ENCODE measurements at regions not wholly inside any gene's neighbourhood (a gene's known extent, or its start where the extent isn't known, plus 50 kb on each side); places are given as distances from the start of the nearest gene placed in this dataset.
"Not testable (repeated sequence)": the region's sequence is repeated elsewhere in the genome, so short reads cannot be mapped to it uniquely, and the experiment has no call there.

GRCh38 chr14:88098163-88098562 is 93.2 kb downstream of the GPR65 start:
- no peaks in the 10 kb centered on the region for H3K9me3 ChIP-seq (ENCODE audit: low read depth, low read length)
- H3K4me3 ChIP-seq: no peak overlapping the region
- no peak for DNase-seq (ENCODE audit: low read depth, low spot score)
- H3K9ac ChIP-seq (ENCODE audit: insufficient read length): no peak overlapping the region
- H3K27ac ChIP-seq: no peak overlapping the region
- no peak for TF ChIP-seq EZH2 (IDR thresholded peaks at IDR 0.05)
- TF ChIP-seq FOXP2 (optimal IDR thresholded peaks at IDR 0.05; ENCODE audit: control extremely low read depth, extremely low read length, insufficient read depth): no peak
- no peak for TF ChIP-seq POLR2AphosphoS5 (IDR thresholded peaks at IDR 0.05; ENCODE audit: borderline replicate concordance, low read depth, low read length)
- no peaks in the 10 kb centered on the region for H3K36me3 ChIP-seq (ENCODE audit: insufficient read depth, low read length)

GRCh38 chr14:88104710-88105109 is 99.8 kb downstream of the GPR65 start:
- no peak for TF ChIP-seq EZH2 (IDR thresholded peaks at IDR 0.05)
- no peak for TF ChIP-seq FOXP2 (optimal IDR thresholded peaks at IDR 0.05; ENCODE audit: control extremely low read depth, extremely low read length, insufficient read depth)
- TF ChIP-seq POLR2AphosphoS5 (IDR thresholded peaks at IDR 0.05; ENCODE audit: borderline replicate concordance, low read depth, low read length): no peak
- no peak for DNase-seq (ENCODE audit: low read depth, low spot score)

GRCh38 chr14:88106377-88106776 is 101.4 kb downstream of the GPR65 start:
- no peaks in the 10 kb centered on the region for H3K36me3 ChIP-seq (ENCODE audit: insufficient read depth, low read length)
- TF ChIP-seq FOXP2 (optimal IDR thresholded peaks at IDR 0.05; ENCODE audit: control extremely low read depth, extremely low read length, insufficient read depth) (no peak), EZH2 (IDR thresholded peaks at IDR 0.05) (no peak), POLR2AphosphoS5 (IDR thresholded peaks at IDR 0.05; ENCODE audit: borderline replicate concordance, low read depth, low read length) (no peak)
- no peak overlapping the region for H3K9ac ChIP-seq (ENCODE audit: insufficient read length)
- no peak overlapping the region for H3K27ac ChIP-seq
- no peaks in the 10 kb centered on the region for H3K9me3 ChIP-seq (ENCODE audit: low read depth, low read length)
- H3K4me3 ChIP-seq: no peak overlapping the region
- DNase-seq (ENCODE audit: low read depth, low spot score): no peak

More at GRCh38 chr14:88104710-88105109, 99.8 kb downstream of the GPR65 start:
- H3K9ac ChIP-seq (ENCODE audit: insufficient read length): no peak overlapping the region
- H3K4me3 ChIP-seq: no peak overlapping the region
- H3K9me3 ChIP-seq (ENCODE audit: low read depth, low read length): no peaks in the 10 kb centered on the region
- H3K27ac ChIP-seq: no peak overlapping the region
- H3K36me3 ChIP-seq (ENCODE audit: insufficient read depth, low read length): no peaks in the 10 kb centered on the region

DNA sequence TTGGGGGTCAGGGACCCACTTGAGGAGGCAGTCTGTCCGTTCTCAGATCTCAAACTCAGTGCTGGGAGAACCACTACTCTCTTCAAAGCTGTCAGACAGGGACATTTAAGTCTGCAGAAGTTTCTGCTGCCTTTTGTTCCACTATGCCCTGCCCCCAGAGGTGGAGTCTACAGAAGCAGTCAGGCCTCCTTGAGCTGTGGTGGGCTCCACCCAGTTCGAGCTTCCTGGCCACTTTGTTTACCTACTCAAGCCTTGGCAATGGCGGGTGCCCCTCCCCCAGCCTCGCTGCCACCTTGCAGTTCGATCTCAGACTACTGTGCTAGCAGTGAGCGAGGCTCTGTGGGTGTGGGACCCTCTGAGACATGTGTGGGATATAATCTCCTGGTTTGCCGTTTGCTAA is 122.7 kb downstream of the GPR65 start:
- DNase-seq (ENCODE audit: low read depth, low spot score); H3K4me3 ChIP-seq; H3K9ac ChIP-seq (ENCODE audit: insufficient read length); H3K36me3 ChIP-seq (ENCODE audit: insufficient read depth, low read length); H3K27ac ChIP-seq; H3K9me3 ChIP-seq (ENCODE audit: low read depth, low read length): not testable (repeated sequence)

DNA sequence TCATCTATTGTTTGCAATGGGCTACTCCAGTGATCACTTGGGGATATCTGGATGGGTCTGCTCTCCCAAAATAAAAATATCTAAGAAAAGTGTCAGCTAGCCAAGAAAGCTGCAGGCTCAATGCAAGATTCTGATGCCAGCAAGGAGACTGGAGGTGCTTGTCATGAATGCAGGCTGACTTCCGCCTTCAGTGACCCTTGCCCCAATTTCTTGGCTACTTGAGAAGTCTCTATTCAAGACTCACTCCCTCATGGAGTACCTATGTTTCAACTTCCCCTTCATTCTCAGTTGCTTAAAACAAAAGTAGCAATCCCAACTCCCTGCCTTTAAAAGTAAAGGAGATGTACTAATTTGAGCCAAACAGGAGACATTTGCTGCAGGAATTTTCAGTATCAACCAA is 123.9 kb downstream of the GPR65 start:
- DNase-seq (ENCODE audit: low read depth, low spot score): no peak
- Histone ChIP-seq H3K36me3 (ENCODE audit: insufficient read depth, low read length) (no peaks in the 10 kb centered on the region), H3K4me3 (no peak overlapping the region), H3K27ac (no peak overlapping the region), H3K9me3 (ENCODE audit: low read depth, low read length) (no peaks in the 10 kb centered on the region), H3K9ac (ENCODE audit: insufficient read length) (no peak overlapping the region)
- TF ChIP-seq POLR2AphosphoS5 (IDR thresholded peaks at IDR 0.05; ENCODE audit: borderline replicate concordance, low read depth, low read length) (no peak), EZH2 (IDR thresholded peaks at IDR 0.05) (no peak), FOXP2 (optimal IDR thresholded peaks at IDR 0.05; ENCODE audit: control extremely low read depth, extremely low read length, insufficient read depth) (no peak)

- DNase-seq (ENCODE audit: low read depth, low spot score): no peak
- H3K27ac ChIP-seq: no peak overlapping the region
Measured at GRCh38 chr14:88129306-88130056, 124.5 kb downstream of the GPR65 start.

DNA sequence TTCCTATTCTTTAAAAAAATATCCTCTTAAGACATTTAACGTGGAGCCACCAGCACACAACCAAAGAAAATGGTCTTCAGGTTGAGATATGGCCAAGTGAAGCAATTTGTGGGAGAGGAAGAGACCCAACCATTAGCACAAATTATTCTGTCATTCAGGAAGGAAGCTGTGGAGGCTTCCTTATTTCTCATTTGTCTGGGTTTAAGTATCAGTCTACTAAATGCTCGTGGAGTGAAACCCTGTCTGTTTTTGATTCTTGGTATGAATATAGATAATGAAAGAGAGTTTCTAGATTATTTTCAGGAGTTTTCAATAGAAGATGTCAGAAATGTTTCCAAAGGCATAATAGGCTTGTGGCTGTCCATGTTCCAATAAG is 125.1 kb downstream of the GPR65 start:
- TF ChIP-seq POLR2AphosphoS5 (IDR thresholded peaks at IDR 0.05; ENCODE audit: borderline replicate concordance, low read depth, low read length) (no peak), FOXP2 (optimal IDR thresholded peaks at IDR 0.05; ENCODE audit: control extremely low read depth, extremely low read length, insufficient read depth) (no peak), EZH2 (IDR thresholded peaks at IDR 0.05) (no peak)
- DNase-seq (ENCODE audit: low read depth, low spot score): no peak
- 0 out of 2 replicates have a peak overlapping the region, but pooled peaks have one; percentile 14 for H3K4me3 ChIP-seq
- no peaks in the 10 kb centered on the region for H3K36me3 ChIP-seq (ENCODE audit: insufficient read depth, low read length)
- no peak overlapping the region for H3K9ac ChIP-seq (ENCODE audit: insufficient read length)
- no peaks in the 10 kb centered on the region for H3K9me3 ChIP-seq (ENCODE audit: low read depth, low read length)
- H3K27ac ChIP-seq: no peak overlapping the region

More at GRCh38 chr14:88129306-88130056, 124.5 kb downstream of the GPR65 start:
- H3K9ac ChIP-seq (ENCODE audit: insufficient read length): no peak overlapping the region
- H3K36me3 ChIP-seq (ENCODE audit: insufficient read depth, low read length): no peaks in the 10 kb centered on the region
- 0 out of 2 replicates have a peak overlapping the region, but pooled peaks have one; percentile 14 for H3K4me3 ChIP-seq
- TF ChIP-seq EZH2 (IDR thresholded peaks at IDR 0.05) (no peak), POLR2AphosphoS5 (IDR thresholded peaks at IDR 0.05; ENCODE audit: borderline replicate concordance, low read depth, low read length) (no peak), FOXP2 (optimal IDR thresholded peaks at IDR 0.05; ENCODE audit: control extremely low read depth, extremely low read length, insufficient read depth) (no peak)
- H3K9me3 ChIP-seq (ENCODE audit: low read depth, low read length): no peaks in the 10 kb centered on the region

Measured in SK-N-MC (cell line).